Activated CD4-positive, CD25-positive, alpha-beta regulatory T cell treated with anti-CD3 and anti-CD28 coated beads, Interleukin-2, amount 50 U/mL, for 72 hours (primary cell): ENCODE measurements at regions not wholly inside any gene's neighbourhood (a gene's known extent, or its start where the extent isn't known, plus 50 kb on each side); places are given as distances from the start of the nearest gene placed in this dataset.
"Not testable (repeated sequence)": the region's sequence is repeated elsewhere in the genome, so short reads cannot be mapped to it uniquely, and the experiment has no call there.

ENCODE experiments used
- DNase-seq: peaks from one replicate; pipeline ENCODE4 v3.0.0; 2021

DNA sequence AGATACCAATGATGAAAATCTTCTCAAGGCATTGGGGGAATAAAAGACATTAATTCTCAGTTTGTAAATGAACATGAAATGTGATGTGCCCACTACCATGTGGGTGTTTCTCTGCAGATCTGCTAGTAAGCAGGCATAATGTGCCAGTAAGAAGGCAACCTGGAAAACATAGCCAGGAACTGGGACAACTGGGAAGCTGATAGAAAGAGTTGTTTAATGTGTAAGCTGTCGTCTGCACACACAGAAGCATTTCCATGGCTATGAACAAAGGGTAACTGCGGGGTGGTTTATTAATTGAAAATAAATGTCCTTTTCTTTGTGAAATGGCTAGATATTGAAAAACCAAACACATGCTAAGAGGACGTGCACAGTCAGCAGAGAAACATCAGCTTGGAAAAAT lies 52.0 kb downstream of the ZC3H11B start:
- DNase-seq = no peak

GRCh38 chr1:219559899-219560298 lies 53.0 kb downstream of the ZC3H11B start:
- no peak for DNase-seq

DNA sequence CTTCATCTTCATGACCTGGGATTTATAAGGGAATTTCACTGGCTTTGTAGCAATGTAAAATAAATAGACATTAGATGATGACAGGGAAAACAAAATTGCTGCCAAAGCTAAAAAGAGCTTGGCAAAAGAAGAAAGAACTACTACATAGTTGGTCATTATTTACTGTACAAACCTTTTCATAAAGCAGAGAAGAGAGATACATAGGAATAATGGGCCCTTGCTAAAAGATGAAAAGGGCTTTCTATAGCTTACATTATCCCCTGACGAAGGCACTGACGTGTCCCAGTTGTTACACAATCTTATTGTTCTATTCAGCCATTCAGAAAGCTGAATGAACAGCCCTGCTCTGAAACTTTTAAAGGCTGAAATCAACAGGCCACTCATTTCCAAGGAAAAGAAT lies 57.1 kb downstream of the ZC3H11B start:
- no peak for DNase-seq

DNA sequence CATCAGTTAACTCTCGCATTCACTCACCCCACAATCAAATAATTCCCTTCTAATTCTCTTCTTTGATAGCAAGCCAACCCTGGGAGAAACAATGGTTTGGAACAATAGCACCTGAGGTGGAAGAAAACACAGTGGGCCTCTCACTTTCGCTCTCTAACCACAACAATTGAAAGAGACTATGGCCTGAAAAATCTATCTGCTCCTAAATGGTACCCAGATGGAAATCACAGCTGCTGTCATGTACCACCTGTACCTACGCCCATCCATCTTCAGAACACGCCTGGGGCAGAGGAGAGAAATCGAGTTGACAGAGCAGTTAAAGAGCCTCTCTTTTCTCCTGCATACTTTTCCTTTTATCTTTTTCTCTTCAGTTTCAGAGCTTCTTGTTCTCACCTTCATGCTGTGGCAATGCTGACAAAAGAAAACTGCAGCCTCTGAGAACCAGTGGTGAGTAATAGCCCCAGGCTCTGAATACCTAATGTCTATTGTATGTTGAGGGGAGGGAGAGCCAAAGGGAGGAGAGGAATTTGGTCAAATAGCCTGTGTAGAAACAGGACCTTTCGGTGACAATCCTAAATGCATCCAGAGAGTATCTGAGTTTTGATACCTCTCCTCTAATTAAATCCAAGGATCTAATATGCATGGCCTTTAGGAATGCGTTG lies 57.7 kb downstream of the ZC3H11B start:
- DNase-seq = no peak

GRCh38 chr1:219553934-219554502 lies 58.9 kb downstream of the ZC3H11B start:
- no peak for DNase-seq

- DNase-seq = no peak
Measured at GRCh38 chr1:219550201-219550600, 62.7 kb downstream of the ZC3H11B start.

DNA sequence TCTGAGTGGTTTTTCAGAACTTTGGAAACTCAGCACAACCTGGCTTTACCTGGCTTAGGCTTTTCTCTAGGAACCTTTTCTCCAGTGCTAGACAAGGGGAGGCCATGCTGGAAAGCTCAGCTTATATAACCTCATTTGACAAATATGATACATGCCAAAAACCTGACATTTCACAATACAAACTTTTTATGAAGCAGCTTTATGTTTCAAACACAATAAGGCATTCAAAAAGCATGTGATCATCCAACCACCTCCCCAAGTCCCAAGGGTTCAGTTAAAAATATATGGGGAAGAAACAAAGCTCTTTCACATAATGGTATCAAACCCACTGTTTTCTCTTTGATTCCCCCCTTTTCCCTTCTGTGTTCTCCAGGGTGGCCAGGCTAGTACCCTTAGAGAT lies 63.7 kb downstream of the ZC3H11B start:
- no peak for DNase-seq

DNA sequence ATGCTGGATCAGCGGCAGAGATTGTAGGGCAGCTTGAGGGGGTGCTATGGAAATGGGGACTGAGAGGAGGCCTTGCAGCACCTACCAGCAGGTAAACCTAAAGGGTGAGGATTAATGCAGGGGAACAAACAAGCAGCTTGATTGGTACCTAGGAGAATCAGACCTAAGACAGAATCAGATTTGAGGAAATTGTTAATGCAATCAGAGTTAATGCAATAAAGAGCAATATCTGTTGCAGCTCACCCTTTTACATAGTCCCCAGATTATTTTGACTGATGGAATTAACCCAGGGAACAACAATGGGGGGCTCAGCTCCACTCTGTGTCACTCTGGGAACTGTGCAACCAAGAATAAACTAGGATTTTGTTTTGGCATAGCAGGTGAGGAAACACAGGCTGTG lies 64.5 kb downstream of the ZC3H11B start:
- DNase-seq = no peak

- DNase-seq = not testable (repeated sequence)
Measured at GRCh38 chr1:219545756-219546155, 67.1 kb downstream of the ZC3H11B start.

GRCh38 chr1:219544163-219544846 lies 68.6 kb downstream of the ZC3H11B start:
- no peak for DNase-seq

DNA sequence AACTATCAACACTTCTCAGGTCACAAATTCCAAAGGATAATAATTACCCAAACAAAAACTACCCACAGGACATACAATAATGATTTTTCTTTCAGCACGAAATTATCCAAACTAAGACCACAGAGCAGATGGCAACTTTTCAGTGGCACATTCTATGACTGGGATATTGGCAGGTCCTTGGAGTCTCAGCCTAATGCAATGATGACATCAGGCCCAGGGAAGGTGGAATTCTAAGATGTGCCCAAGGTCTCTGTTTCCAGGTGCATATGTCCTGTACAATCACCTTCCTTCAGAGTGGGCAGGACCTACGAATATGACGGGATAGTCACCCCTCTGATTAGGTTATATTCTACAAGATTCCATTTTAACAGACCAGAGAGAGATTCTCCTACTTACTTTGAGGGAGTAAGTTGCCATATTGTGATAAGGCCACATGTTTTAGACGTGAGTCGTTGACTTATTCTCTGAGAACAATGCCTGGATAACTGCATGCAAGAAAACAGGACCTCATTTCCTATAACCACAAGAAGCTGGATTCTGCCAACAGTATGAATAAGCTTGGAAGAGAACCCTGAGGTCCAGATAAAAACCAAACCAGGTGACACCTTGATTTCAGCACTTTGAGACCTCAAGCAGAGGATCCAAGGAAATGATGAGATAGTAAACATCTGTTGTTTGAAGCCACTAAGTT lies 69.9 kb downstream of the ZC3H11B start:
- no peak for DNase-seq

DNA sequence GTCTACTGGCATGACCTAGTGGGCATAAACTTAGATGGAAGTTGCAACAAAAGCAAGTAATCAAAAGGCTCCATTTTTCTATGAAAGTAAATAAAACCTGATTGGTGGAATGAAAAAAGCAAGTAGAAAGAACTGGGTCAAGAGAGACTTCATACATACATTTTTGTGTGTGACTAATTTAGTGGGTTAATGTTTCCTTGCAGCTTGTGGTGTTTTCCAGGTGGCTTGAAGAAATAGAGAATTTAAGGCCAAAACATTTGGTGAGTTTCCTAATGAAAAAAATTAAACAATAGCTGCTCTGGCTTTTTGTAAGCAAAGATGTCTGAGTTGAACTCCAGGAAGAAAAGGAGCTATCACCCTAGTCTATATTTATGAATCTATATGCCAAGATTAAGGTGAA lies 71.0 kb downstream of the ZC3H11B start:
- DNase-seq = no peak

DNA sequence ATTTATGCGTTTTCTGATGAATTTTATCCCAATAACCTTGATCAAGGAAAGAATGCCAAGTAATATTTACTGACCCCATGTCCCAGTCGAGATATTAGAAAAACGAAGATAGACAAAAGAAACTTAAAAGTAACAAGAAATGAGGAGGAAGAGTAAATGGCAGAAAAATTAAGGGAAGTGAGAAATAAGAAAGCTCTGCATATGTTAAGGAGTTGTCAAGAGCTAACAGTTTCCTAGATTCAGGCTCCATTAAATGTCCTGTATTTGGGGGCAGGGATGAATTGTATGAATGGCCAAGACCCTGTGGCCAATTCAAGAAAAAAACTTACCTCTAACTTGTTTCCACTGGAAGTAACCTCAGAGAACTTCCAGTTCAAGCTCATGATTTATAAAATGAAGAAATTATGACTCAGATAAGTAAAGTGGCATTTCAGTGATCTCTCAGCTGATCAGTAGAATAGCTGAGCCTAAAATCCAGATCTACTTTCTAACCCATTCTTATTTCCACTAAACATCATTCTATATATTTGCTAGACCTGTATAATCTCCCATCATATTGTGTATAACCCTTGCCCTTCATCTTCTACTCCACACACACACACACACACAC lies 73.2 kb downstream of the ZC3H11B start:
- no peak for DNase-seq

DNA sequence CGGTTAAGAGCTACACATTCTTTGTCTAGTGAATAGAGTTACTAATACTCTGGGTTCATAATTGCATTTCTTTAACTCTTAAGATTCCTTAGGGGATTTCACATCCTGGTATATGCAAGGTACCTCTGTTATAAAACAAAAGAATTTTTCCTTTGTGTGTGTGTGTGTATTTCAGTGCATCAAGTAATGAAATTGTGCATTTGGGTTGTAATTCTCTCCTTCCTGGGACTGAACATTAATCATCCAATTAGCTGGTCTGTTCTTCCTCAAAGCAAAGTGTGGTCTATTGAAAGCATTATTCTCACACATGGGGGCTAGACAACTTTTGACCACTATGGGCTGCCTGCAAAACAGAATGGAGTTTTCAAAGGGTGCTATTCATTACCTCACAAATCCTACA lies 74.0 kb downstream of the ZC3H11B start:
- no peak for DNase-seq

DNA sequence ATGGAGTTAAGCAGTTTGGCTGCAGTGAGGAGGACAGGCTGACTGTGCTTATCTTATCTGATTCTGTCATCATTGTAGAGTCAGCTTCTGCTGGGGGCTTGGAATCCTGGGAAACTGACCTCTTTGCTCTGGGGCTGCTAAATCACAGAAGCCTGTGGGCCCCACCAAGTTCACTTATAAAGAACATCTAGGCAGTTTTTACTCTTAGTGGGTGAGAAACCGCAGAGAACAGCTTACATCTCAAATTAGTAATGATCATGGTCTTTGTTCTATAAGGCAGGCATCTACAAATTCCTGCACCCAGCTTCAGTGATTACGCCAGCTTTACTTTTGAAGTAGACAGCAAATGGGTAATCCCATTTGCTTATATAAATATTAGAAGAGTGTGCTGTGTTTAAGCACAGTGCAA lies 75.7 kb downstream of the ZC3H11B start:
- no peak for DNase-seq

DNA sequence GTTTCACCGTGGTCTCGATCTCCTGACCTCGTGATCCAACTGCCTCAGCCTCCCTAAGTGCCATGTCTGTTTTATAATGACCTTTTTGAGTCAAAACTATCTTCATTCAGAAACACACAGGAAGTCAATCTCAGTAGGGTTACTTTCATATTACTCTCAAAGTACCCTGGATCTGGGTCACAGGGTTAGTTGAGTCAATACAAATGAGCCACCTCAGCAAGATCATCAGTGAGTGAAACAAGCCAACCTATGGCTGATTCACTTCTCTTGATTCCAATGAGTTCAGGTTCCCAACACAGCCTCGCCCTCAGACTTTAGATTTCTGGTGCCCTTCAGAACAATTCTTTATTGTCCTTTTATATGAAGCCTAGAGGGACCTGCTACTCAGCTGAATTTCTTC lies 76.9 kb downstream of the ZC3H11B start:
- DNase-seq = no peak

- no peak for DNase-seq
Measured at GRCh38 chr1:219534991-219535390, 77.9 kb downstream of the ZC3H11B start.

DNA sequence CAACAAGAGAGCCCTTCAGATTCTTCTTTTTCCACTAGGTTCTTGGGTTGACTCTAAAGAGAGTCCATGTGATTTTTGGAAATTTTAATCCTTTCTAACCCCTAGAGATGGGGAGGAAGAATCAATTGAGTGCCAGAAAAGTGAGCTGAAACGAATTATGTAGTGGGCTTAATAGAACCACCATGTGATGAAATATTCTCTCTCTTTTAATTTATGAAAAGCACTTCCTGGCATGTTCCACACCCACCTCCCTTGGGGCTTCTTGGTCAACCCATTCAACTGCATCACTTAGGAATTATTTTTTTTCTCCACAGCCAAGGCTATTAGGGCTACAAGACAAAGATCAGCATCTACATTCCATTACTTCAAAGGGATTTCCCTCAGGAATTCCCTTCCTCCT lies 79.6 kb downstream of the ZC3H11B start:
- DNase-seq = no peak

DNA sequence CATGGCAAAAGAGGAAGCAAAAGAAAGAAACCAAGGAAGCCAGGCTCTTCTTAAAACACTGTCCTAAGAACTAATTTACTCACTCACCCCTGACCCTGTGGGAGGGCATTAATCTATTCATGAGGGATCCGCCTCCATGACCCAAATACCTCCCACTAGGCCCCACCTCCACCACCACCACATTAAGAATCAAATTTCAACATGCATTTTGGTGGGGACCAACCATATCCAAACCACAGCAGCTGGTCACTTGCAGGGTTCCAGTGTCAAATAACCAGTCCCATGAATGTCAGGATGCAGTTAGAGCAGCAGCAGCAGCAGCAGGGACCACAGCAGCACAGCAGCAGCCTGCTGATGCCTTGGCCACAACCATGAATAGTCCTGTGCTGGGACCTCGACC lies 83.8 kb downstream of the ZC3H11B start:
- no peak for DNase-seq

DNA sequence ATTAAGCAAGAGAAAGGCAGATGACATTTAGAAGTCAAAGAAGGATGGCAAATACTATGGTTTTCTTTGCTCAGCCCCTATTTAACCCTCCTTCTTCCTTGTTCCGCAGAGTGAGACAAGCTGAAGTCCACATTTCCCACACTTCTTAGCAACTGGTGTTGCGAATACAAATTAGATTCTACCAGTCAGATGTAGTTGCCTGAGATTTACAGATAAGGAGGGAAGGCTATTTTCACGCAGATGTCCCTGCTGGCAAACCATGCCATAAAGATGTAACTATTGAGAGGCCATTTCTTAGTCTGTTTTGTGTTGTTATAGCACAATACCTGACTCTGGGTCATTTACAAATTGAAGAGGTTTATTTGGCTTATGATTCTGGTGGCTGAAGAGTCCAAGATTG lies 84.3 kb downstream of the ZC3H11B start:
- DNase-seq = no peak

- DNase-seq = no peak
Measured at GRCh38 chr1:219527994-219528393, 84.9 kb downstream of the ZC3H11B start.

DNA sequence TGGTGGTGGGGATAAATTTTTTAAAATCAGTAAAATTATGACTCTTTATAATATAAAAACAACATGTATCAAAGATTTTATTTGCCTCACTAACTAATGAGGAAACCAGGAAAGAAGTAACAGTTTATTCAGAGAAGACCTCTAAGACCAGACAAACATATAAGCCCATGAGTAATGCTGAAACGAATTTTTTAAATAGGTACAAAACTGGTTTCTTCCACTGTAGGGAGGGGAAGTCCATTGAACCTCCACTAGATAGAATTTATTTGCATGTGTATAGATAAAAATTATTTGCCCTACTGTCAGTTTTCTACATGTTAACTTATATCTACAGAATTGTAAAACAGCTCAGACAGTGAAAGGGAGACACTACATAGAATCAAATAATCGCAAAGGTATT lies 86.8 kb downstream of the ZC3H11B start:
- DNase-seq = no peak

- DNase-seq = no peak
Measured at GRCh38 chr1:219523411-219523810, 89.5 kb downstream of the ZC3H11B start.

DNA sequence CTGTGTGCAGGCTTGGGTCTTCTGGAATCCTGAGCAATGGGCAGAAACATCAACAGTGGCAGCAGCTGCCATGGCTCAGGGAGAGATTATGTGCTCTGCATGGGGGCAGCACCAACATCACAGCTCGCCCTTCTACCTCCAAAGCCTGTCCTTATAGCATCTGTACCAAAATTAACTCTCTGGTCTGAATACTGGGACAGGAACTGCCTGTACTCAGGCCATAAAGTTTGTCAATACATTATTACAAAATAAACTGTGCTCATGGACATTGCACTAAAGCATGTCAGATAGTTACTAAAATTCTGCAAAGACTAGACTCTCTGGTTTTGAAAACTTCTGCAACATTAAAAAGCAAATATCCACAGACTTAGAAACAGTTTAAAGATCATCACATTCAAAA lies 91.6 kb downstream of the ZC3H11B start:
- no peak for DNase-seq
